Ovary (tissue), 7 donors: ENCODE measurements at regions not wholly inside any gene's neighbourhood (a gene's known extent, or its start where the extent isn't known, plus 50 kb on each side); places are given as distances from the start of the nearest gene placed in this dataset.

Experiments used
- DNase-seq, 5 donors: peaks; one replicate each; pipeline ENCODE4 v3.0.0-alpha.2; 2019 to 2020
- H3K27ac ChIP-seq, 2 donors: fragments of 200-600 bp; one replicate each; pipeline versions ENCODE4 v1.5.1 to v1.8.0; 2019 to 2022
- H3K27me3 ChIP-seq: fragments of 200-600 bp; one replicate; pipeline ENCODE4 v1.8.0; 2022
- H3K36me3 ChIP-seq: fragments of 200-600 bp; sonication (generic); one replicate; pipeline ENCODE4 v1.5.1; 2019
- H3K4me1 ChIP-seq: one replicate; pipeline ENCODE4 v1.8.1; 2013; ENCODE audit warnings: mild to moderate bottlenecking, moderate library complexity; ENCODE audit not compliant: insufficient read depth
- H3K4me3 ChIP-seq: fragments of 200-600 bp; sonication (generic); one replicate; pipeline ENCODE4 v1.5.1; 2017
- H3K9me3 ChIP-seq, 2 donors: fragments of 200-600 bp in 1 of 2; sonication (generic) in 1 of 2; one replicate each; pipeline versions ENCODE4 v1.5.1 to v1.8.1; 2013 to 2019; ENCODE audit warnings: mild to moderate bottlenecking in 1 of 2, moderate library complexity in 1 of 2
- EP300 ChIP-seq: sonication (generic); formaldehyde crosslinking; IDR thresholded peaks from one replicate; pipeline ENCODE4 v1.6.1; 2017; ENCODE audit warnings: antibody characterized with exemption
- POLR2A ChIP-seq: fragments of 450-650 bp; IDR thresholded peaks from one replicate; pipeline ENCODE4 v1.6.1; 2017; ENCODE audit warnings: antibody characterized with exemption, mild to moderate bottlenecking, moderate library complexity
- WGBS, 3 donors: extraction: QIAGEN DNeasy Blood & Tissue Kit in 1 of 3; methylation state at CpG; one replicate each; pipeline versions ENCODE4 v1.1.5 to v1.1.7; 2013 to 2017; 5-methylcytosine and 5-hydroxymethylcytosine counted together
- intact Hi-C, 4 donors: fragments of 100-400 bp; cut with DNase I; formaldehyde crosslinking; loops; one replicate each; pipeline versions ENCODE4 v1.11.0 to v1.15.1; 2022 to 2023
- TF ChIP-seq, protein P1 (sequence below), 3 donors: fragments of 450-650 bp in 2 of 3; fragments of 200-600 bp in 1 of 3; IDR thresholded peaks; one replicate each; pipeline versions ENCODE4 v1.5.1 to v1.8.0; 2016 to 2022; ENCODE audit warnings: antibody characterized with exemption in 3 of 3, mild to moderate bottlenecking in 1 of 3
- donor health status: DM: no; HTN: no; CAD: no; lungs with moderate emphysema.
- donor health status: DM: no; HTN: no; CAD: no.
- donor health status: Bipolar disorder and iron deficiency.
- donor health status: DM: no; HTN: no; CAD: no.
- donor health status: DM: yes; HTN: yes; CAD: no.

DNA sequence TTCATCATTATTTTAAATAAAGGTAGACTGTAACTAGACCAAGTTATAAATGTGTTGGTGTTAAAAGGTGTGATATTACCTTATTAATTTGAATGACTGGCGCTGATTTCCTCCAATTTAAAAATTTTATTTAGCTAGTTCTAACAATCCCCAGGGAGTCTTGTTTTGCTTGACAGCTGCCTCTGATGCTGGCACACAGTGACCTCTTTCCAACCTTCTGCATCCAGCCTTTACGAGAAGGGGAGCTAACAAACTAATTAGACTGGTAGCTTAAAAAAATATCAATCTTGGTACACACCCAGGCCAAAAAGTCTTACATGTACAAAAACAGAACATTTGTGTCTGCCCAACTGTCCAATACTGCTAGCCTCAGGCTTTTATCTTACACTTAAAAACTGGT, 51.8 kb upstream of the ENPEP start:
- no peak for DNase-seq
- WGBS, 3 donors = 29 to 56% (median 47%) methylated on average over 2 of the region's 2 CpGs
- TF ChIP-seq POLR2A (no peak), EP300 (no peak)
- TF ChIP-seq, protein P1, sequence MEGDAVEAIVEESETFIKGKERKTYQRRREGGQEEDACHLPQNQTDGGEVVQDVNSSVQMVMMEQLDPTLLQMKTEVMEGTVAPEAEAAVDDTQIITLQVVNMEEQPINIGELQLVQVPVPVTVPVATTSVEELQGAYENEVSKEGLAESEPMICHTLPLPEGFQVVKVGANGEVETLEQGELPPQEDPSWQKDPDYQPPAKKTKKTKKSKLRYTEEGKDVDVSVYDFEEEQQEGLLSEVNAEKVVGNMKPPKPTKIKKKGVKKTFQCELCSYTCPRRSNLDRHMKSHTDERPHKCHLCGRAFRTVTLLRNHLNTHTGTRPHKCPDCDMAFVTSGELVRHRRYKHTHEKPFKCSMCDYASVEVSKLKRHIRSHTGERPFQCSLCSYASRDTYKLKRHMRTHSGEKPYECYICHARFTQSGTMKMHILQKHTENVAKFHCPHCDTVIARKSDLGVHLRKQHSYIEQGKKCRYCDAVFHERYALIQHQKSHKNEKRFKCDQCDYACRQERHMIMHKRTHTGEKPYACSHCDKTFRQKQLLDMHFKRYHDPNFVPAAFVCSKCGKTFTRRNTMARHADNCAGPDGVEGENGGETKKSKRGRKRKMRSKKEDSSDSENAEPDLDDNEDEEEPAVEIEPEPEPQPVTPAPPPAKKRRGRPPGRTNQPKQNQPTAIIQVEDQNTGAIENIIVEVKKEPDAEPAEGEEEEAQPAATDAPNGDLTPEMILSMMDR (IDR thresholded peaks at IDR 0.05) = no peak
- no peaks in the 10 kb centered on the region for H3K36me3 ChIP-seq
- no peak overlapping the region for H3K27ac ChIP-seq
- no peak overlapping the region for H3K4me3 ChIP-seq
- no peaks in the 10 kb centered on the region for H3K9me3 ChIP-seq
- intact Hi-C loops = no loop called here
- no peaks in the 10 kb centered on the region for H3K27me3 ChIP-seq
- H3K4me1 ChIP-seq = no peaks in the 10 kb centered on the region

DNA sequence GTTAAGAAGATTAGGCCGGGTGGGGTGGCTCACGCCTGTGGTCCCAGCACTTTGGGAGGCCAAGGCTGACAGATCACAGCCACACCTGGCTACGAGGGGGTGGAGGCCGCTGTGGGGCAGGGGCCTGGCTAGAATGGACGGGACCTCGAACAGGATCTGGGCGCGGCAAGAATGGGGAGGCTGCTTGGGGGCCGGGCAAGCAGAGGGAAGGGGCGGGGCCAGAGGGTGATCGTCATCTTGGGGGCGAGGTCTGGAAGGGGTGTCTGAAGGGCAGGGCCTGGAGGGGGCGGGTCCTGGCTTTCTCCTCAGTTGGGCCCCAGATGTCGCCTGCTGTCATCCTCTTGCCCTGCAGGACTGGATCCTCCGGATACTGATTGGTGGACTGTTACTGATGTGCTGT, 57.3 kb upstream of the ENPEP start:
- Histone ChIP-seq H3K4me1 (no peaks in the 10 kb centered on the region), H3K9me3 (no peaks in the 10 kb centered on the region), H3K27ac (no peak overlapping the region), H3K36me3 (no peaks in the 10 kb centered on the region), H3K27me3 (no peaks in the 10 kb centered on the region), H3K4me3 (no peak overlapping the region)
- WGBS, 3 donors = 91 to 94% (median 93%) methylated on average over 15 of the region's 15 CpGs
- TF ChIP-seq POLR2A = no peak
- no peak for TF ChIP-seq EP300
- TF ChIP-seq, protein P1 (IDR thresholded peaks at IDR 0.05) = no peak
- DNase-seq = no peak
- intact Hi-C loops = no loop called here

DNA sequence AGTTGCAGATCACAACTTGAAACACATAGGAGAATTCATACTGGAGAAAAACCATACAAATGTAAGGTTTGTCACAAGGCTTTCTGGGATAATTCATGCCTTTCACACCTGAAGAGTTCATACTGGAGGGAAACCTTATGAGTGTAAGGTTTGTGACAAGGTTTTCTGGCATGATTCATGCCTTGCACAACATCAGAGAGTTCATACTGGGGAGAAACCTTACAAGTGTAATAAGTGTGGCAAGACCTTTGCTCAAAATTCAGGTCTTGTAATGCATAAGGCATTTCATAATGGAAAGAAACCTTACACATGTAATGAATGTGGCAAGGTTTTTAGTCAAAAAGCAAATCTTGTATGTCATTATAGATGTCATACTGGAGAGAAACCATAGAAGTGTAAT, 58.8 kb upstream of the ENPEP start:
- H3K36me3 ChIP-seq = no peaks in the 10 kb centered on the region
- H3K9me3 ChIP-seq = no peaks in the 10 kb centered on the region
- TF ChIP-seq POLR2A = no peak
- TF ChIP-seq, protein P1 (IDR thresholded peaks at IDR 0.05) = no peak
- TF ChIP-seq EP300 = no peak
- no peaks in the 10 kb centered on the region for H3K27me3 ChIP-seq
- DNase-seq = no peak
- no peak overlapping the region for H3K27ac ChIP-seq
- no peak overlapping the region for H3K4me3 ChIP-seq
- intact Hi-C loops = no loop called here
- H3K4me1 ChIP-seq = no peaks in the 10 kb centered on the region

DNA sequence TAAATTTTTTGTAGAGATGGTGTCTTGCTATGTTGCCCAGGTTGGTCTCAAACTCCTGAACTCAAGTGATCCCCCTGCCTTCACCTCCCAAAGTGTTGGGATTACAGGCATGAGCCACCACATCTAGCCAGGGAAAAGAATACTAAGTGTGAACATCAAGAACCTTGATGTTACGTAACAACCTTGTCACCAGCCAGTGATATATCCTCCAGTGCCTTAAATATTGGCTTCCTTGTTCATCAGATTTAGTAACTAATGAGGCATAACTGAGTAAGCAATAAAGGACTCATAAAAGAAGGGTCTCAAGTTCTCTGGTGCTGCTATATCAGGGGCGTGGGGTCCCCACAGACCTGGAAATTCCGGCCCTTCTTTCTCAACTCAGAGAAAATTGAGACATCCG, 60.5 kb upstream of the ENPEP start:
- Histone ChIP-seq H3K4me1 (no peaks in the 10 kb centered on the region), H3K9me3 (no peaks in the 10 kb centered on the region), H3K4me3 (no peak overlapping the region), H3K27ac (no peak overlapping the region), H3K36me3 (no peaks in the 10 kb centered on the region), H3K27me3 (no peaks in the 10 kb centered on the region)
- DNase-seq = no peak
- 92 to 94% (median 93%) methylated on average over 4 of the region's 4 CpGs for WGBS, 3 donors
- intact Hi-C loops = no loop called here
- TF ChIP-seq EP300 = no peak
- no peak for TF ChIP-seq POLR2A
- TF ChIP-seq, protein P1 (IDR thresholded peaks at IDR 0.05) = no peak

DNA sequence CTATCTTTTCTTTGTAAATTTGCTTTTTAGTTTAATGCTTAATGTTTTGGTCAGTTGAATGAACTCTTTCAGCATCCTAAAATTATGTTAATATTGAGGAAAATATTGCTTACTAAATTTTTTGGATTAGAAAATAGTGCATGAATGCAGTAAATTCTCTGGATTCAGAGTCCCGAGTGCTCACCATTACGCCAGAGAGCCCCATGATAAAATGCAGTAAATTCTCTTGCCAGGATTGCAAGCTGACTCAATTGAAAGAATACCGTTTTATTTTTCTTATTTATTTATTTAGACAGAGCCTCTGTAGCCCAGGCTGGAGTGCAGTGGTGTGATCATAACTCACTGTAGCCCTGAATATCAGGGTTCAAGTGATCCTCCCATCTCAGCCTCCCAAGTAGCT, 60.9 kb upstream of the ENPEP start:
- no peaks in the 10 kb centered on the region for H3K36me3 ChIP-seq
- no peaks in the 10 kb centered on the region for H3K9me3 ChIP-seq
- H3K4me3 ChIP-seq = no peak overlapping the region
- DNase-seq = no peak
- WGBS, 3 donors = 16 to 22% (median 21%) methylated on average over 3 of the region's 3 CpGs
- intact Hi-C loops = no loop called here
- no peak overlapping the region for H3K27ac ChIP-seq
- H3K4me1 ChIP-seq = no peaks in the 10 kb centered on the region
- no peak for TF ChIP-seq EP300
- TF ChIP-seq, protein P1 (IDR thresholded peaks at IDR 0.05) = no peak
- TF ChIP-seq POLR2A = no peak
- no peaks in the 10 kb centered on the region for H3K27me3 ChIP-seq
